ENCODE measurements at regions not wholly inside any gene's neighbourhood (a gene's known extent, or its start where the extent isn't known, plus 50 kb on each side); places are given as distances from the start of the nearest gene placed in this dataset.

DNA sequence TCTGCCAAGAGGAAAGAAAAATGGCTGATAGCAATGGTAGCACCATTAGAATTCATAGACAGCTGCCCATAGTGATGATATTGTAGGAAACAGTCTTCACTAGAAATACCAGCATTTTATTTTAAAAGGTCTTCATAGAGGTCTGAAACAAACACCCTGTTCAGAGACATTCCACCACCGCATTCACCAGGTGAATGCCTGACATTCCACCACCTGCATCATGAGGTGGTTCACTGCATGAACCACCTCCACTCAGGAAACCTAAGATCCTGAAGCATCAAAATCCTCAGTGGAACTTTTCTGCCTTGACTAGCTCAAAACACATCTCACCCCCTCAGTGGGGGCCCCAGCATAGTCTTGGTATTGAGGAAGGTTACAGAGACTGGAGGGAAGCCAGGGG is 91.5 kb upstream of the COX10 start:
- TF ChIP-seq TARDBP (IDR thresholded peaks at IDR 0.05) = no peak
- no peak for TF ChIP-seq NFRKB (IDR thresholded peaks at IDR 0.05)
- TF ChIP-seq HDGF (IDR thresholded peaks at IDR 0.05; ENCODE audit: borderline replicate concordance) = no peak
- TF ChIP-seq FOXA1 (IDR thresholded peaks at IDR 0.05) = no peak
- TF ChIP-seq SUZ12 (IDR thresholded peaks at IDR 0.05) = no peak
- no peak for TF ChIP-seq ELF4 (IDR thresholded peaks at IDR 0.05)
- TF ChIP-seq ARNT (IDR thresholded peaks at IDR 0.05) = no peak
- TF ChIP-seq FOXM1 (IDR thresholded peaks at IDR 0.05; ENCODE audit: borderline replicate concordance) = no peak
- no peak for TF ChIP-seq L3MBTL2 (conservative IDR thresholded peaks at IDR 0.05)
- no peak for TF ChIP-seq SP1 (IDR thresholded peaks at IDR 0.05)
- no peak for TF ChIP-seq ZNF384 (IDR thresholded peaks at IDR 0.05)
- TF ChIP-seq FOXK2 (IDR thresholded peaks at IDR 0.05) = no peak
- no peak for TF ChIP-seq CTBP1 (IDR thresholded peaks at IDR 0.05; ENCODE audit: borderline replicate concordance)
- TF ChIP-seq LEF1 (IDR thresholded peaks at IDR 0.05; ENCODE audit: borderline replicate concordance) = no peak
- no peak for TF ChIP-seq BHLHE40 (IDR thresholded peaks at IDR 0.05; ENCODE audit: borderline replicate concordance)
- TF ChIP-seq, protein P1, sequence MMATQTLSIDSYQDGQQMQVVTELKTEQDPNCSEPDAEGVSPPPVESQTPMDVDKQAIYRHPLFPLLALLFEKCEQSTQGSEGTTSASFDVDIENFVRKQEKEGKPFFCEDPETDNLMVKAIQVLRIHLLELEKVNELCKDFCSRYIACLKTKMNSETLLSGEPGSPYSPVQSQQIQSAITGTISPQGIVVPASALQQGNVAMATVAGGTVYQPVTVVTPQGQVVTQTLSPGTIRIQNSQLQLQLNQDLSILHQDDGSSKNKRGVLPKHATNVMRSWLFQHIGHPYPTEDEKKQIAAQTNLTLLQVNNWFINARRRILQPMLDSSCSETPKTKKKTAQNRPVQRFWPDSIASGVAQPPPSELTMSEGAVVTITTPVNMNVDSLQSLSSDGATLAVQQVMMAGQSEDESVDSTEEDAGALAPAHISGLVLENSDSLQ (IDR thresholded peaks at IDR 0.05) = no peak
- no peak for DNase-seq (ENCODE audit: extremely low spot score)
- ChIA-PET POLR2A (interaction anchor here (0.6 kb wide), 1 partner anchor 14 kb away, joined by 3 read pairs; no protein-coding TSS in a partner anchor), CTCF (no interaction called here)

DNA sequence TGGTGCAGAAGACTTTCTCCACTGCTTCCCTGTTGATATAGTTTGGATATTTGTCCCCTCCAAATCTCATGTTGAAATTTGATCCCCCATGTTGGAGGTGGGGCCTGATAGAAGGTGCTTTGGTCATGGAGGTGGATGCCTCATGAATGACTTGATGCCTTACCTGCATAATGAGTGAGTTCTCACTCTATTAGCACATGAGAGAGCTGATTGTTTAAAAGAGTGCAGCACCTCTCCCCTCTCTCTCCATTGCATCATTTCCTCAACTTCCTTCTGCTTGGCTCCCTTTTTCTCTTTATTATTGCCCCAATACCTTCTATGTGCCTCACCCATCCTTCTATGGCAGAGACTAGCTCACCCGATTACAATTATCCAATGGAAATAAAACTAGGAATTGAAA is 90.8 kb upstream of the COX10 start:
- POLR2A ChIA-PET = no interaction called here
- CTCF ChIA-PET = no interaction called here
- TF ChIP-seq FOXA1 (IDR thresholded peaks at IDR 0.05) = no peak
- TF ChIP-seq ELF4 (IDR thresholded peaks at IDR 0.05) = no peak
- TF ChIP-seq SUZ12 (IDR thresholded peaks at IDR 0.05) = no peak
- no peak for TF ChIP-seq BHLHE40 (IDR thresholded peaks at IDR 0.05; ENCODE audit: borderline replicate concordance)
- no peak for TF ChIP-seq LEF1 (IDR thresholded peaks at IDR 0.05; ENCODE audit: borderline replicate concordance)
- TF ChIP-seq ZNF384 (IDR thresholded peaks at IDR 0.05) = no peak
- TF ChIP-seq SP1 (IDR thresholded peaks at IDR 0.05) = no peak
- TF ChIP-seq HDGF (IDR thresholded peaks at IDR 0.05; ENCODE audit: borderline replicate concordance) = no peak
- no peak for DNase-seq (ENCODE audit: extremely low spot score)

DNA sequence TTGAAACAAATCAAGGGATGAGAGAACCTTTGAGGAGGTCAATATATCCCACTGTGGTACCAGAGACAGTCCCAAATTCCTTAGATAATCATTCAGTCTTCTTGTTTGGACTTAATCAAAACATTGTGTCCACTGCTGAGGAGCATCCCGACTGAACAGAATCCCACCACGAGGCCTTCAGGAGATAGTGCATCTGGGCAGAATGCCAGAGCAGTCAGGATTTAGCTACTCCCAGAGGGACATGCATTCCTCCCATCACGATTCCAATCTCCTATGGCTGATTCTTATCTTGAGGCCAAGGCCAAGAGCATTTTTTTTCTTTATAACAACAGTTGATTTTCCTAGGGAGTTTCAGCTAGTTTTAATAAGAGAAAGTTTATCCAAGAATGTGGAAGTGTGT is 87.4 kb upstream of the COX10 start:
- POLR2A ChIA-PET = no interaction called here
- TF ChIP-seq NFRKB (IDR thresholded peaks at IDR 0.05) = no peak
- no peak for TF ChIP-seq SP1 (IDR thresholded peaks at IDR 0.05)
- TF ChIP-seq ARNT (IDR thresholded peaks at IDR 0.05) = no peak
- TF ChIP-seq FOXK2 (IDR thresholded peaks at IDR 0.05) = no peak
- no peak for TF ChIP-seq BHLHE40 (IDR thresholded peaks at IDR 0.05; ENCODE audit: borderline replicate concordance)
- no peak for TF ChIP-seq ELF4 (IDR thresholded peaks at IDR 0.05)
- no peak for TF ChIP-seq SUZ12 (IDR thresholded peaks at IDR 0.05)
- no peak for TF ChIP-seq HDGF (IDR thresholded peaks at IDR 0.05; ENCODE audit: borderline replicate concordance)
- TF ChIP-seq CTBP1 (IDR thresholded peaks at IDR 0.05; ENCODE audit: borderline replicate concordance) = no peak
- no peak for TF ChIP-seq TARDBP (IDR thresholded peaks at IDR 0.05)
- TF ChIP-seq, protein P1 (IDR thresholded peaks at IDR 0.05) = no peak
- no peak for TF ChIP-seq FOXA1 (IDR thresholded peaks at IDR 0.05)
- DNase-seq (ENCODE audit: extremely low spot score) = no peak
- CTCF ChIA-PET = no interaction called here

DNA sequence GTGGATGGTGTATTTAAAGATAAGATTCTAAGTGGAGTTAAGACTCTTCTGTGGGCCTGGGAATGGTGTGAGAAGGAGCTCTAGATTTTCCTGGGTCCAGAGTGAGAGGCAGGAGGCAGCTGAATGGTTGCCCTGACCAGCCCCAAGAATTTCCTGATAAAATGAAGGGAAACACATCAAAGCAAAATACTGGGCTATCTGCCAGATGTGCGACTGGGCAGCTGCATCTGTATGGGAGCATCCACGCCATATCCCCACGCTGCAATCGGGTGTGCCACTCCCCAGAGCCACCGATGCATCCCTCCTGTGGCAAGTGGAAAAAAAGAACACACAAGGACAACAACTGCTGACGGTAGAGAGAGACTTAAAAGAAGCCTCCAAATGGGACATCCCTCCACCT is 84.3 kb upstream of the COX10 start:
- DNase-seq (ENCODE audit: extremely low spot score) = no peak
- ChIA-PET CTCF (interaction anchor here (0.7 kb wide), 1 partner anchor 26 kb away, joined by 3 read pairs; no protein-coding TSS in a partner anchor), POLR2A (no interaction called here)
- no peak for TF ChIP-seq L3MBTL2 (conservative IDR thresholded peaks at IDR 0.05)
- no peak for TF ChIP-seq ELF4 (IDR thresholded peaks at IDR 0.05)
- no peak for TF ChIP-seq ARNT (IDR thresholded peaks at IDR 0.05)
- no peak for TF ChIP-seq FOXM1 (IDR thresholded peaks at IDR 0.05; ENCODE audit: borderline replicate concordance)
- no peak for TF ChIP-seq CTBP1 (IDR thresholded peaks at IDR 0.05; ENCODE audit: borderline replicate concordance)
- TF ChIP-seq NFRKB (IDR thresholded peaks at IDR 0.05) = no peak
- no peak for TF ChIP-seq FOXA1 (IDR thresholded peaks at IDR 0.05)
- TF ChIP-seq TARDBP (IDR thresholded peaks at IDR 0.05) = no peak
- no peak for TF ChIP-seq HDGF (IDR thresholded peaks at IDR 0.05; ENCODE audit: borderline replicate concordance)
- TF ChIP-seq, protein P1 (IDR thresholded peaks at IDR 0.05) = no peak
- no peak for TF ChIP-seq BHLHE40 (IDR thresholded peaks at IDR 0.05; ENCODE audit: borderline replicate concordance)

DNA sequence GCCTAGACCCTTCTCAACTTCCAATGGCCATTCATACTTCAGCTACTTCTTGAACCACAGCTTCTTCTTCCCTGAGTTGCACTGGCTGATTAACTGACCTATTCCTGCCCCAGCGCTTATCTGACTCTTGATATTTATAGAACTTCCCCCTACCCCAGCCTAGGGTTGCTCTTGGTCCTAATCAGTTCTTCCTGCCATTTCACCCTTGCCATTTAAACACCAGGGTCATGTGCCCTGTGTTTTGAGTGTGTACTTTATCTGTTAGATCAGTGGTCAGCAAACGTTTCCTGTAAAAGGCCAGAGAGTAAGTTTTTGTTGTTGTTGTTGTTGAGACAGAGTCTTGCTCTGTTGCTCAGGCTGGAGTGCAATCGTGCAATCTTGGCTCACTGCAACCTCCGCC is 82.4 kb upstream of the COX10 start:
- TF ChIP-seq FOXA1 (IDR thresholded peaks at IDR 0.05) = no peak
- TF ChIP-seq LEF1 (IDR thresholded peaks at IDR 0.05; ENCODE audit: borderline replicate concordance) = no peak
- TF ChIP-seq SP1 (IDR thresholded peaks at IDR 0.05) = no peak
- TF ChIP-seq, protein P1 (IDR thresholded peaks at IDR 0.05) = no peak
- TF ChIP-seq FOXK2 (IDR thresholded peaks at IDR 0.05) = no peak
- no peak for TF ChIP-seq HDGF (IDR thresholded peaks at IDR 0.05; ENCODE audit: borderline replicate concordance)
- no peak for TF ChIP-seq SUZ12 (IDR thresholded peaks at IDR 0.05)
- TF ChIP-seq L3MBTL2 (conservative IDR thresholded peaks at IDR 0.05) = no peak
- TF ChIP-seq CTBP1 (IDR thresholded peaks at IDR 0.05; ENCODE audit: borderline replicate concordance) = no peak
- no peak for TF ChIP-seq NFRKB (IDR thresholded peaks at IDR 0.05)
- no peak for TF ChIP-seq FOXM1 (IDR thresholded peaks at IDR 0.05; ENCODE audit: borderline replicate concordance)
- TF ChIP-seq ELF4 (IDR thresholded peaks at IDR 0.05) = no peak
- TF ChIP-seq ZNF384 (IDR thresholded peaks at IDR 0.05) = no peak
- CTCF ChIA-PET = no interaction called here
- POLR2A ChIA-PET = no interaction called here
- no peak for DNase-seq (ENCODE audit: extremely low spot score)

DNA sequence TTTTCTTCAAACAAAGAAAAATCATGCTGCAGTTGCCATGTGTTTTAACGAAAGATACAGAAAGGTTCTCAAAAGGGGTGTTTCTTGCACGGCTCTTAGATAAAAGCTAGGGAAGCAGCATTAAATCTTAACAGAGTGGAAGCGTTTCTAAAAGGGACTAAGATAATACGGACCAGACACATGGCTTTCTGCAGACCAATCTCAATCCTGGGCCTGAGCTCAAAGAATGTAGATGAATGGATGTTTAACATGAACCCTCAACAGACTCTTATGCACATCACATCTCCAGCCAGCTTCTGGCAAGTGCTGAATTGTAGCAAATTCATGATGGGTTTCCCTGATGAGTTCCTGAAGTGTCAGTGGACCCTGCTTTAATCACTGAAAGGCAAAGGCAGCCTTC is 80.2 kb upstream of the COX10 start:
- no peak for TF ChIP-seq FOXK2 (IDR thresholded peaks at IDR 0.05)
- TF ChIP-seq BHLHE40 (IDR thresholded peaks at IDR 0.05; ENCODE audit: borderline replicate concordance) = no peak
- TF ChIP-seq CTBP1 (IDR thresholded peaks at IDR 0.05; ENCODE audit: borderline replicate concordance) = no peak
- no peak for TF ChIP-seq TARDBP (IDR thresholded peaks at IDR 0.05)
- TF ChIP-seq ZNF384 (IDR thresholded peaks at IDR 0.05) = no peak
- no peak for TF ChIP-seq SP1 (IDR thresholded peaks at IDR 0.05)
- TF ChIP-seq SUZ12 (IDR thresholded peaks at IDR 0.05) = no peak
- TF ChIP-seq, protein P1 (IDR thresholded peaks at IDR 0.05) = no peak
- TF ChIP-seq FOXA1 (IDR thresholded peaks at IDR 0.05) = no peak
- TF ChIP-seq ARNT (IDR thresholded peaks at IDR 0.05) = no peak
- TF ChIP-seq ELF4 (IDR thresholded peaks at IDR 0.05) = no peak
- no peak for TF ChIP-seq NFRKB (IDR thresholded peaks at IDR 0.05)
- no peak for TF ChIP-seq HDGF (IDR thresholded peaks at IDR 0.05; ENCODE audit: borderline replicate concordance)
- TF ChIP-seq LEF1 (IDR thresholded peaks at IDR 0.05; ENCODE audit: borderline replicate concordance) = no peak
- no peak for TF ChIP-seq FOXM1 (IDR thresholded peaks at IDR 0.05; ENCODE audit: borderline replicate concordance)
- ChIA-PET POLR2A (no interaction called here), CTCF (no interaction called here)
- no peak for DNase-seq (ENCODE audit: extremely low spot score)
